GM21526 (cell line): ENCODE measurements at regions not wholly inside any gene's neighbourhood (a gene's known extent, or its start where the extent isn't known, plus 50 kb on each side); places are given as distances from the start of the nearest gene placed in this dataset.

Source experiments
- ATAC-seq: cut with Tn5 transposase; IDR thresholded peaks from one replicate; pipeline ENCODE4 v1.9.1; 2021; ENCODE audit warnings: moderate library complexity; ENCODE audit not compliant: unreplicated experiment, low FRiP score

DNA sequence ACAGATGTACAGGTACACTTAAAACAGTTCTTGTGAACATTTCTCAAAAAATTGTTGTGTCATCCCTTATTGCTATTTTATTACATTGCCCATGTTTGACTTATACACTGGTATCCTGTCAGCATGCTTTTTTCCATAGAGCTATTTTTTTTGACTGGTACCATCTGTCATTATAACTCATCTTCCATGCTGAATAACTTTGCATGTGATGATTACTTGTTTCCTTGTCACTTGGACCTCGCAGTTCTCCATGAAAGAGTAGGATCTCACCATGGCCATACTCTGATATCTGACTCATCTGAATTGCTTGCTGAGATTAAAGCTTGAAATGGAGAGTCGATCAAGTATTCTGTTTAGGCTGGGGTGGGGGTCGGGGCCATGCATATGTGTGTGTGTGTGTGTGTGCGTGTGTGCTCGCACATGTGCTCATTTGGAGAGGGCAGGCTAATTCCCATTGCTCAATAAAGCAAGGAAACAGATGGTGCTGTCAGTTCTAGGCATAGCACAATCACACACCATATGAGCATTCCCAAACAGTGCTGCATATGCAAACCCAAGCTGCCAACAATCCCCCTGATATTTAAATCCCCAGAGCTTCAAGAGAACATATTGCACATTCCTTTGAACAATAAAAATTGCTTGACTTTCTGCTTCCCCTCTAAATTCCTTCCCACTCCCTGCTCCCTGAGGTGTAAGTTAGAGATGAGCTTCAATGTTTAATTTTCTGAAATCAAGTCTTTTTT is 62.9 kb downstream of the NHLRC3 start:
- no peak for ATAC-seq

GRCh38 chr13:39102981-39103490 is 64.8 kb downstream of the NHLRC3 start:
- no peak for ATAC-seq

DNA sequence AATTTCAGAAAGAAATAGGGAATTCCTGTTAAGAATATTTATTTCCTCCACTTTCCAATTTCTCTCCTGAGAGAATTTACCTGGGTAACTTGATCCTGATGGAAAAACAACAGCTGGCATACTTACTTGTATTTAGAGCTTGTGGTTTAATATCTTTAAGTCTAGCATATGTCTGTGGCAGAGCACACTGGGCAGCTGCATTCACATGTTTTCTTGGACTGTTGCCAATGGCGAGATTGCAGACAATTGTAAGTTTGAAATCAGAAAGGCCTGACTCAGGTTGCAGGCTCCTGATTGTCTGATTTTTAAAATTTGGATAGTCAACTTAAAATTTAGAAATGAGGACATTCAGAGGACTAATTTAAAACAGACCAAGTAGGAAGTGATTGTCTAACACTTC is 66.9 kb downstream of the NHLRC3 start:
- ATAC-seq = no peak

DNA sequence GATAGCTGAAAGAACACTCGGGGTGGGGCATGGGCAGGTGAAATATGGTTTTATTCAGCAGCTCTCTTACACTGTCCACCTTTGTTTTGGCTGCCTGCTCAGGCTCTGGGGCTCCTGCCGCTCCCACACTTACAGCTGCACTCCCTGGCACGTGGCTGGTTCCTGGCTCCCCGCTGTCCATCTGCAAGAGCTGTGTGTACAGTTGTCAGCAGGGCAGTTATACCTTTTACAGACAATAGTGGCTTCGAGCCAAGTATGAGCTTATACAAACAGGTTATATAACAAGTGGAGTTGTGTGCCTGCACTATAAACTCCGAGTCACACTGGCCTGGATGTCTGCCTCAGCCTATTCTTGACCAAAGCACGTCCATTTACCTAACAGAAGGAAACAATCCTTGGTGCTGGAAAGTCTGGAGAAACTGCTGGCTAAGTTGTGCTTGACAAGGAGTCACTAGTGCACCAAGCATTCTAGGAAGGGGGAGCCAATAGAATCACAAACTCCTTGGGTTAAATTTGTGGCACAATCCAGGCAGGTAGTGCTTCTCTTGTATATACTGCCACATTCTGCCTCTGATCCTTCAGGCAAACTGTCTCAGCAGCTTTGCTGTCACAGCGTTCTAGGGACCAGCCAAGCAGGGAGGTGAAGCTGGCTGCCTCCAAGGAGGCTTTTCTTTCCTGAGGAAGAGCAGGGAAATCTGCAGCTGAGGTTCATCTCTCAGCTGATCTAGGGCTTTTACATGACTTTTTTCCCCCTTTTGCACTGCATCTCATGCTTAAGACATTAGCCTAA is 68.2 kb downstream of the NHLRC3 start:
- no peak for ATAC-seq

- ATAC-seq = no peak
Observed at GRCh38 chr13:39107561-39107960, 69.3 kb downstream of the NHLRC3 start.

DNA sequence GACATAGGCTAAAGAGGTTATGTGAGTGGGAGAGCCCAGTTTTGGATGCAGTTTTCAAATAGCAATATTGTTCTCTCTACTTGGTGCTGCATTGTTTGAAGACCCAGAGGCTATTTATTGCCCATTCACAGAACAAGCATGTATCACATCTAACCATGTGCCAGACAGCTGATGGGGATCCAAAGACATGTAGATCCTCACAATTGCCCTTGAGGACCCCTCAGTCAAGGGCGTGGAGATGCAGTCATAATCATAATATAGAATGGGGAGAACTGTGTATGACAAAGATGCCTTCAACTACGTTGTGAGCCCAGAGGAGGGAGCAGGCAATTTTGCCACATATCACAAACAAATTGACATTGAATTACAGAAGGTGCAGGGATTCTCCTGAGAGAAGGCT is 70.5 kb downstream of the NHLRC3 start:
- ATAC-seq = no peak

- ATAC-seq = no peak
Observed at GRCh38 chr13:39110518-39111097, 72.4 kb downstream of the NHLRC3 start.

DNA sequence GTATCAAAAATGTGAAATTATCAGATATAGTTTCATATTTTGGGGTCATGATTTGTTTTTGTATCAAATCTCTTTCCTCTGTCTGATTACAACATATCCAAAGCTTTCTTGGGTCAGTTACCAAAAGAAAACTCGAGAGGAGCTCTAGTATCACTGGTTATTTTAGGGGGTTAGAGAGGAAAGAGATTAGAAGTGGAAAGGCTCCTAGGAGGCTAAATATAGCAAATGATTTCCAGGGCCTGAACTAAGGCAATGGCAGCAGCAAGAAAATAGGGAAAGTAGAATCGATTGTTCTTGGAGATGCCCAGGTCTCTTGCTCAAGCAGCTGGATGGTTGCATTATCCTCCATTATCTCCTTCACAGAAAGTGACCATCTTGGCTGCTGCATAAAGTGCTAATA is 72.9 kb downstream of the NHLRC3 start:
- no peak for ATAC-seq

DNA sequence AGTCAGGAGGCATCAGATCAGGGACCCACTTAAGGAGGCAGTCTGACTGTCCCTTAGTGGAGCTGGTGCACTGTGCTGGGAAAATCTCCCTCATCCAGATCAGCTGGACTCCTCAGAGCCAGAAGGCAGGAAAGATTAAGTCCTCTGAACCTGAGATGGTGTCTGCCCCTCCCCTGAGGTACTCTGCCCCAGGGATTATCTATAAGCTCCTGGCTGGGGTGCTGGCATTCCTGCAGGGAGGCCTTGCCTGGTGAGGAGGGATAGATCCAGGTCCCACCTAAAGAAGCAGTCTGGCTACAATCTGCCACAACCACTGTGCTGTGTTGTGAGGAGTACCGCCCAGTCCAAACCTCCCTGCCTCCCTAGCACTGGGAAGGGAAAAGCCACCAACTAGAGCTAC is 81.2 kb downstream of the NHLRC3 start:
- ATAC-seq = no peak

DNA sequence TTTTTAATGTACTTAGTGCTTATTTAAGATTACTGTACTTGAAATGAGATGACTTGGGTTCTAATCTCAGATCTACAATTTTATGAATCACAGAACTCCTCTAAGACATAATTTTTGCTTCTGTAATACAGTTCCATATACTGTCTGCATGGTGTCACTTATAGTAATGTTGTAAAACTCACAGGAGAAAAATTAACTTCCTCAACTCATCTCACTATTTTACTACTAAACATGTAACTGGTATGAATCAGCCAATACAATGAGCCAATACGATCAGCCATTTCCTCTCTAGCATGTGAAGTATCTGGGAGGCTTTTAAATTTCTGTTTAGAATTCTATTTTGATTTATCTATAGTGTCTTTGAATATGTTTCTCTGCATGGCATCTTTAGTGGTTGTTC is 85.3 kb downstream of the NHLRC3 start:
- no peak for ATAC-seq

DNA sequence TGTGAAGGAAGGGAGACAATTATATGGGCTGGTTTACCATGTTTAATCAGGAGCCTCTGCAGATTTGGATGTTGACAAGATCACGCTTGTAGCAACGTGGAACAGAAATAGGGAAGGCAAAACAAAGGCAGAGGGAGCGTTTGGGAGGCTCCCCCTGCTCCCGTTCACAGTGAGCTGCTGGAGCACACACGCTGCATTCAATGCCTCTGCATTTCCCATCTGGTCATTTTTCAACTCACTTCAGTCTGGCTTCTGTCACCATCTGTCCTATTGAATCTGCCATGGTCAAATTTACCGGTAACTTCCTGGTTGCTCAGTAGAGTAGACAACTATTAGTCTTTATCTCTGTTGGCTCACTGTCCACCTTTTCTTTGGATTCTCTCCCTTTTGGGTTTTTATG is 91.0 kb downstream of the NHLRC3 start:
- ATAC-seq = no peak

- ATAC-seq = no peak
Observed at GRCh38 chr13:39130301-39130700, 92.0 kb downstream of the NHLRC3 start.

GRCh38 chr13:39132286-39133230 is 94.3 kb downstream of the NHLRC3 start:
- ATAC-seq = no peak

DNA sequence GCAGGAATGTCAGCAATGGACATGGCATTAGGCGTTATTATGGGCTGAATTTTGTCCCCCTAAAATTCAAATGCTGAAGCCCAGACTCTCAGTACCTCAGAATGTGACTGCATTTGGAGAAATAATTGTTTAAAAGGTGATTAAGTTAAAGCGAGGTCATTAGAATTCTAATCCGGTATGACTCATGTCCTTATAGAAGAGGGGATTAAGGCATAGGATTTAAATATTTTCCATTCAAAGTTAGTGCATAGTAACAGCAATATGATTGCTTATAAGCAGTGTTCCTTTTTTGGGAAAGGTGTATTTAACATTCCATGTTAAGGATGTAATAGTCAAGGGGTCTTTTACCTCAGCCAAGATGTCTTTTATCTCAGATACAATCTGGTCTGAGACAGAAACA is 95.5 kb downstream of the NHLRC3 start:
- no peak for ATAC-seq

DNA sequence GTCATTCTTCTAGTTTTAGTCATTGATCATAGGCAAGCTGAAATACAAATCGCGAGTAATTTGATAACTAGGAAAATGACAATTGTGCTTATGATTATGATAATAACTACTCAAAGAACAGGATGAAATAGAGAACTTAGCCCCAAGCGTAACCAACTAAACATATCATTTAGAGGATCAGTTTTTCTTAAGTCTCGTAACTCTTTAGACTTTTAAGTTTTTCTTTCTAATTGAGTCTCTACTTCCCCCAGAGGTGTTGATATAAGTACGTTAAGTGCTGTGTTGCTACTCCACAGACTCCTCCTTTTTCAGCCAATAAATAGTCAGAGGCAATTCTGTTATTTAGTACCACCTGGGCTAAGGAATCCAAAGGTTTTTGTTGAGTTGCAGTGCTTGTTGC is 96.3 kb downstream of the NHLRC3 start:
- ATAC-seq = no peak

DNA sequence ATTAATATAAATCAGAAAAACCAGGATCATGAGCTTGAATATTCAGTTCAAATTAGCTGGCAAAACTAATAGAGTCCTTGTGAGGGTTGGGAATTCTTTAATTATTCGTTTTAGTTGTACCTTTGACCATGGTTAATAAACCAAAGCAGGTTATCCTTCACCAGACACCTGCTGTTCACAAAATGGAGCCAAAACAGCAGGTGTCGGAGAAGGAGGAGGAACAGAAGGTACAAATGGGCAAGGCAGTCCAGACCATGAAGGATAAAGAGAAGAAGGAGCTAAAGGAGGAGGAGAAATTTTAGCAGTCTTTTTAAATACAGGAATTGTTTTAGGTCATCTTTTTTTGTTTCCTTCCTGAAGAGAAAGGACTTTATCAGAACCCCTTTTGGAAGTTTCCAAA is 106.1 kb downstream of the NHLRC3 start:
- ATAC-seq = no peak

DNA sequence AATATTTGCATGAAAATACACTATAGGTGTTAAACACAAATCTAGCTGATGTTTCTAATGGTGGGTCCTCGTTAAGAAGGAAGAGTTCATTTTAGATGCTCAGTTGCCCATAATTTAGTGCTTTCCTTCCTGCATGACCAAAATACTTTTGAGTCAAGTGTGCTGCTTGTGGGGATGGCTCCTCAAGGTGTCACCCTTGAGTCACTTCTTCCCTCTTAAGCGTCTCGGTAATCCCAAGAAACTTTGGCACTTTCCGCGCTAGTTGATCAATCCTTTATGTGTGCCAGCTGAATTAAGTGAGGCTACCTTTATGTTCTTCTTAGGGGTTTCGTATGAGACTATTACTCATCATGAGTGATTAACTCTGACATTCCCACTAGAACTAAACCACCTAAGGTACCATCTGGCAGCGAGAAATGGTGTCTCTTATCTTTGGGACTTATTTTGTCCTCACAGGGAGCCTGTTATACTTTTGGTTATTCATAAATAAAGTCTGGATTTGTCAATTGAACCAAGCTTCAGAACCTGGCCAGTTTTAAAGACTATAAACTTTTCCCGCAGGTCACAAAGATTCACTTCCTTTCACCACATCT is 106.8 kb downstream of the NHLRC3 start:
- ATAC-seq = no peak

DNA sequence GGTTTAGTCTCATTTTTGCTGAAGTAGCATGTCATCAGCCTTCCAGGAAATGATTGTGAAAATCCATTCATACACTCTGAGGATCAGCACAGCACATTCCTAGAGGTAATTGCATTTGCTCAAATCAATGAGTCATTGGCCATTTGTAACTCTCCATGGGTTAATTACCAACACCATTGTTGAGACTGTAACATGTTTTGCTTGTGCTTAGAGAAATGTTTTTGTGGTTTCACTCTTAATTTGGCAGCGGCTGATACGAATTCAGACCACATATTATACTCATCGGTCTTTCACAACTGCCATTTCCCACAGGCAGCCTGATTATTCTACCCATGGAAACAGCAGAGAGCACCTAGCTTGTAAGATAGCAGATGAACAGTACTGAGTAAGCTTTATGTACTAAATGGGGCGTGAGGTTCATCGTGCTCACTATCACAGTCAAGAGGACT is 110.3 kb downstream of the NHLRC3 start:
- ATAC-seq = no peak

DNA sequence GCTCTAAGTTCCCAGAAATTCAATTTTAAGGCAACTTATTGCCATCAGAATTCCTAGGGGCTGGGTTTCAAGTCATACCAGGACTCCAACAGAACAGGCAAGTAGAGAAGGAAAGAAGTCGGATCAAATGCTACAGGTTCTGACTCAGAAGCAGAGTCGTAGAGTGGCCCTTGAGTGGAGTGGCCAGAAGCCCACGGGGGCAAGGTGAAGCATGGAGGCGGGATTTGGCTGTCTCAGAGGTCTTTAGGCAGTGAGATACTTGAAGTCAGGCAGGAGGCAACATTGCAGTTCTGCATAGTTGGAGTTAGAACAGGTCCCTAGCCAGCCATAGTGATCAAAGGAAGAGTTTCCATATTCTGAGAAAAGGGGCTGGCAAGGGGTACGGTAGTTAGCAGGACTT is 111.6 kb downstream of the NHLRC3 start:
- ATAC-seq = no peak

DNA sequence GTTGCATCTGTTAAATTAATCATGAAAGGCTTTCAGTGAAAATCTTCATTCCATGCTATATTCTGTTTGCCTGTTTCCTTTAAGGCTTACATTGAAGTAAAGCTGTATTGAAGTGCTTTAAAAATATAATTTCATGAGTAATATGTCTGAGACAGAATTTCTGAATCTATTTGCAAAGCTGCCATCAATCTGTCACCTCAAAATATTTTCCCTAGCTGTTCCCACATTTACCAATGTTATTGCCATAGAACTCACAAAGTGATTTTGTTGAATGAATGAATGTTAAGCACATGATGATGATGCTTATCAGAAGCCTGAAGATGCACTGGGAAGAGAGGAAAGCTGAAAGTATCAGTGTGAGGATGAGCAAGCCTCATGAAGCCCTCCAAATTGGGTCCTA is 115.8 kb downstream of the NHLRC3 start:
- no peak for ATAC-seq
